H9 (cell line): ENCODE measurements at regions not wholly inside any gene's neighbourhood (a gene's known extent, or its start where the extent isn't known, plus 50 kb on each side); places are given as distances from the start of the nearest gene placed in this dataset.

ENCODE experiments used
- DNase-seq: peaks from one replicate; pipeline ENCODE4 v3.0.0-alpha.2; 2017
- H2AFZ ChIP-seq: one replicate; pipeline ENCODE4 v1.6.1; 2013; ENCODE audit warnings: mild to moderate bottlenecking, low read length, control low read depth, moderate library complexity
- H2AK5ac ChIP-seq: 2 replicates; pipeline ENCODE4 v1.6.1; 2013; ENCODE audit warnings: low read length, control low read depth, mixed read lengths; ENCODE audit not compliant: insufficient read length
- H2BK120ac ChIP-seq: one replicate; pipeline ENCODE4 v1.6.1; 2013; ENCODE audit warnings: low read depth, mild to moderate bottlenecking, low read length, control low read depth, inconsistent platforms; ENCODE audit not compliant: poor library complexity, severe bottlenecking
- H2BK12ac ChIP-seq: 2 replicates; pipeline ENCODE4 v1.6.1; 2013; ENCODE audit warnings: low read length, control low read depth, mixed read lengths, low read depth; ENCODE audit not compliant: insufficient read length
- H2BK15ac ChIP-seq: 2 replicates; pipeline ENCODE4 v1.6.1; 2013; ENCODE audit warnings: low read depth, low read length, control low read depth
- H2BK20ac ChIP-seq: one replicate; pipeline ENCODE4 v1.6.1; 2013; ENCODE audit warnings: low read depth, mild to moderate bottlenecking, low read length, control low read depth, inconsistent platforms; ENCODE audit not compliant: poor library complexity, severe bottlenecking
- H2BK5ac ChIP-seq: 2 replicates; pipeline ENCODE4 v1.6.1; 2013; ENCODE audit warnings: low read length, control low read depth, mixed read lengths; ENCODE audit not compliant: insufficient read length
- H3K14ac ChIP-seq: 2 replicates; pipeline ENCODE4 v1.6.1; 2013; ENCODE audit warnings: low read length, control low read depth; ENCODE audit not compliant: insufficient read depth
- H3K18ac ChIP-seq: 2 replicates; pipeline ENCODE4 v1.6.1; 2013; ENCODE audit warnings: low read depth, mild to moderate bottlenecking, mixed read lengths, low read length, control low read depth; ENCODE audit not compliant: insufficient read length
- H3K23ac ChIP-seq: 2 replicates; pipeline ENCODE4 v1.6.1; 2013; ENCODE audit warnings: low read length, control low read depth, mixed read lengths, low read depth; ENCODE audit not compliant: insufficient read length
- H3K23me2 ChIP-seq: 2 replicates; pipeline ENCODE4 v1.6.1; 2013; ENCODE audit warnings: low read depth, mild to moderate bottlenecking, mixed read lengths, low read length, control low read depth; ENCODE audit not compliant: insufficient read length, poor library complexity, severe bottlenecking
- H3K27ac ChIP-seq: 2 replicates; pipeline ENCODE4 v1.5.1; 2013; ENCODE audit warnings: low read length, control low read depth, mixed read lengths, low read depth; ENCODE audit not compliant: insufficient read length
- H3K27me3 ChIP-seq: 2 replicates; pipeline ENCODE4 v1.6.1; 2013; ENCODE audit warnings: low read length, control low read depth, inconsistent platforms; ENCODE audit not compliant: insufficient read depth
- H3K4ac ChIP-seq: 2 replicates; pipeline ENCODE4 v1.6.1; 2013; ENCODE audit warnings: low read depth, mild to moderate bottlenecking, control low read depth, inconsistent platforms, low read length, moderate library complexity
- H3K4me1 ChIP-seq: 2 replicates; pipeline ENCODE4 v1.6.1; 2013; ENCODE audit warnings: low read length, control low read depth, inconsistent platforms; ENCODE audit not compliant: insufficient read depth
- H3K4me2 ChIP-seq: 2 replicates; pipeline ENCODE4 v1.6.1; 2013; ENCODE audit warnings: low read length, control low read depth, mixed read lengths; ENCODE audit not compliant: insufficient read length, insufficient read depth
- H3K56ac ChIP-seq: 2 replicates; pipeline ENCODE4 v1.6.1; 2013; ENCODE audit warnings: low read depth, mild to moderate bottlenecking, mixed read lengths, low read length, control low read depth; ENCODE audit not compliant: insufficient read length
- H3K79me1 ChIP-seq: 2 replicates; pipeline ENCODE4 v1.6.1; 2013; ENCODE audit warnings: low read depth, mild to moderate bottlenecking, moderate library complexity, low read length, control low read depth, inconsistent platforms; ENCODE audit not compliant: insufficient read depth, poor library complexity, severe bottlenecking
- H3K79me2 ChIP-seq: 2 replicates; pipeline ENCODE4 v1.6.1; 2013; ENCODE audit warnings: low read length, control low read depth, inconsistent platforms; ENCODE audit not compliant: insufficient read depth
- H3K9ac ChIP-seq: 2 replicates; pipeline ENCODE4 v1.6.1; 2013; ENCODE audit warnings: low read length, control low read depth, mixed read lengths; ENCODE audit not compliant: insufficient read length; ENCODE audit errors: extremely low read depth
- H3K9me3 ChIP-seq: one replicate; pipeline ENCODE4 v1.6.1; 2013; ENCODE audit warnings: low read depth, low read length, inconsistent platforms; ENCODE audit not compliant: control insufficient read depth
- H3T11ph ChIP-seq: one replicate; pipeline ENCODE4 v1.6.1; 2013; ENCODE audit warnings: mild to moderate bottlenecking, low read length, control low read depth, inconsistent platforms
- H4K20me1 ChIP-seq: one replicate; pipeline ENCODE4 v1.6.1; 2013; ENCODE audit not compliant: control insufficient read depth, insufficient read length, insufficient read depth
- H4K5ac ChIP-seq: 2 replicates; pipeline ENCODE4 v1.6.1; 2013; ENCODE audit warnings: low read depth, mild to moderate bottlenecking, mixed read lengths, low read length, control low read depth; ENCODE audit not compliant: insufficient read length
- H4K8ac ChIP-seq: replicated peaks from 2 replicates; pipeline ENCODE4 v1.6.1; 2013; ENCODE audit warnings: low read length, control low read depth, mixed read lengths, low read depth; ENCODE audit not compliant: insufficient read length
- H4K91ac ChIP-seq: 2 replicates; pipeline ENCODE4 v1.6.1; 2013; ENCODE audit warnings: low read depth, mild to moderate bottlenecking, moderate library complexity, mixed read lengths, low read length, control low read depth; ENCODE audit not compliant: insufficient read length
- H3K27ac Mint-ChIP-seq, 3 experiments: 2 replicates in 2 of 3; 3 replicates in 1 of 3; pipeline ENCODE4 v1.8.0; 2020 to 2021; ENCODE audit warnings: mixed read lengths in 3 of 3, mild to moderate bottlenecking in 1 of 3, moderate library complexity in 1 of 3
- H3K27me3 Mint-ChIP-seq: 2 replicates; pipeline ENCODE4 v1.8.0; 2021; ENCODE audit warnings: low read depth, mild to moderate bottlenecking, moderate library complexity, mixed read lengths
- H3K36me3 Mint-ChIP-seq, 3 experiments: 2 replicates in 2 of 3; 3 replicates in 1 of 3; pipeline ENCODE4 v1.8.0; 2020 to 2021; ENCODE audit warnings: low read depth in 3 of 3, mixed read lengths in 3 of 3; ENCODE audit not compliant: insufficient read depth in 1 of 3
- H3K4me1 Mint-ChIP-seq, 2 experiments: 2 replicates each; pipeline ENCODE4 v1.8.0; 2020; ENCODE audit warnings: mixed read lengths in 2 of 2
- H3K4me3 Mint-ChIP-seq, 2 experiments: 2 replicates in 1 of 2; 3 replicates in 1 of 2; pipeline ENCODE4 v1.8.0; 2020 to 2021; ENCODE audit warnings: mild to moderate bottlenecking in 2 of 2, mixed read lengths in 2 of 2, moderate library complexity in 1 of 2
- H3K9me3 Mint-ChIP-seq, 2 experiments: 2 replicates in 1 of 2; 3 replicates in 1 of 2; pipeline ENCODE4 v1.8.0; 2020; ENCODE audit warnings: mild to moderate bottlenecking in 2 of 2, mixed read lengths in 2 of 2, moderate library complexity in 1 of 2
- CTCF ChIP-seq: fragments of 200-600 bp; sonication (generic); conservative IDR thresholded peaks from 3 replicates; pipeline ENCODE4 v1.8.0; 2021; ENCODE audit warnings: antibody characterized with exemption, mild to moderate bottlenecking
- WGBS: extraction: QIAGEN DNeasy Blood & Tissue Kit; methylation state at CpG from one replicate; pipeline ENCODE4 v1.1.7; 2013; ENCODE audit warnings: missing lambda C conversion rate, low lambda C conversion rate, mixed read lengths; ENCODE audit not compliant: insufficient read length; ENCODE audit errors: extremely low coverage; 5-methylcytosine and 5-hydroxymethylcytosine counted together

- WGBS = no CpG with 5 or more reads among the region's 8 CpGs
- Histone ChIP-seq H2AFZ (no peak overlapping the region), H3K79me2 (no peaks in the 10 kb centered on the region), H3T11ph (no peak overlapping the region), H3K9ac (no peak overlapping the region), H3K9me3 (no peaks in the 10 kb centered on the region), H3K14ac (no peak overlapping the region), H2BK12ac (no peak overlapping the region), H3K79me1 (no peaks in the 10 kb centered on the region), H2BK15ac (no peak overlapping the region), H3K27ac (no peak overlapping the region), H2BK20ac (no peak overlapping the region), H2AK5ac (no peak overlapping the region), H3K27me3 (no peaks in the 10 kb centered on the region), H3K4me2 (no peak overlapping the region), H3K4me1 (peaks cover 3% of the 10 kb centered on the region; the same call in 1 of the 2 replicates), H3K56ac (no peak overlapping the region), H2BK120ac (no peak overlapping the region), H4K91ac (no peak overlapping the region), H4K5ac (no peak overlapping the region), H4K20me1 (no peaks in the 10 kb centered on the region), H4K8ac (no peak overlapping the region), H3K23me2 (no peaks in the 10 kb centered on the region), H3K23ac (no peak overlapping the region), H3K4ac (no peak overlapping the region), H3K18ac (no peak overlapping the region), H2BK5ac (no peak overlapping the region)
- peaks cover 11% of the 10 kb centered on the region in 2 experiments for H3K4me1 Mint-ChIP-seq
- no peak for DNase-seq
- no peak overlapping the region for H3K4me3 Mint-ChIP-seq
- H3K36me3 Mint-ChIP-seq = no peaks in the 10 kb centered on the region; a peak in 1 of 7 replicates
- TF ChIP-seq CTCF = no peak
- H3K27me3 Mint-ChIP-seq = no peaks in the 10 kb centered on the region
- H3K27ac Mint-ChIP-seq = no peak overlapping the region
- no peaks in the 10 kb centered on the region; a peak in 1 of 5 replicates for H3K9me3 Mint-ChIP-seq
These were observed 123.9 kb downstream of the DDX1 start for GRCh38 chr2:15715596-15715995.
